Panc1 (cell line): ENCODE measurements at regions not wholly inside any gene's neighbourhood (a gene's known extent, or its start where the extent isn't known, plus 50 kb on each side); places are given as distances from the start of the nearest gene placed in this dataset.

Experiments
- ATAC-seq: fragments of 200-7000 bp; cut with Tn5 transposase; 2 replicates; pipeline ENCODE4 v1.9.1; 2020; ENCODE audit warnings: mild to moderate bottlenecking, moderate library complexity
- BruUV-seq: library from RNA; stranded (reverse); fragments of 400-500 nt; replicated peaks from 2 replicates; lab custom pipeline; 2021; lab: Mats Ljungman, UMichigan
- CTCF ChIA-PET: fragments of 300-600 bp; sonication (Branson Sonifier 250); formaldehyde crosslinking; loops from one replicate; lab custom pipeline; 2022; ENCODE audit warnings: antibody characterized with exemption; lab: Charles Lee
- POLR2A ChIA-PET: fragments of 300-600 bp; sonication (Branson Sonifier 250); formaldehyde crosslinking; loops from one replicate; lab custom pipeline; 2022; ENCODE audit warnings: antibody characterized with exemption; lab: Charles Lee
- DNase-seq: peaks from one replicate; pipeline ENCODE4 v3.0.0-alpha.2; 2010; ENCODE audit warnings: low read depth, low spot score
- H3K27ac ChIP-seq: 2 replicates; pipeline ENCODE4 v1.5.1; 2011; ENCODE audit warnings: mild to moderate bottlenecking, low read length, inconsistent platforms
- H3K27me3 ChIP-seq: fragments of 200-500 bp; sonication (Bioruptor generic); 2 replicates; pipeline ENCODE4 v1.6.0; 2014; ENCODE audit warnings: low read length, inconsistent platforms; ENCODE audit not compliant: control insufficient read depth, insufficient read depth
- H3K36me3 ChIP-seq: fragments of 200-500 bp; sonication (Bioruptor generic); 2 replicates; pipeline ENCODE4 v1.5.1; 2014; ENCODE audit warnings: inconsistent platforms, mild to moderate bottlenecking, low read length, moderate library complexity; ENCODE audit not compliant: control insufficient read depth, insufficient read depth
- H3K4me1 ChIP-seq: 2 replicates; pipeline ENCODE4 v1.5.1; 2011; ENCODE audit warnings: inconsistent platforms, mild to moderate bottlenecking, low read length, moderate library complexity; ENCODE audit not compliant: control insufficient read depth, insufficient read depth
- H3K4me3 ChIP-seq, 2 experiments: 2 replicates each; pipeline ENCODE4 v1.5.1; 2011 to 2012; ENCODE audit warnings: low read depth in 2 of 2, low read length in 2 of 2, mild to moderate bottlenecking in 2 of 2, inconsistent platforms in 1 of 2, moderate library complexity in 1 of 2
- H3K9me3 ChIP-seq: fragments of 200-500 bp; sonication (Bioruptor generic); 2 replicates; pipeline ENCODE4 v1.5.1; 2014; ENCODE audit warnings: low read depth, mild to moderate bottlenecking, inconsistent platforms, low read length, moderate library complexity; ENCODE audit not compliant: control insufficient read depth, insufficient read depth
- POLR2AphosphoS5 ChIP-seq: IDR thresholded peaks from 2 replicates; pipeline ENCODE4 v1.6.1; 2012; ENCODE audit warnings: mild to moderate bottlenecking, low read depth, low read length, moderate library complexity
- SIN3A ChIP-seq: IDR thresholded peaks from 2 replicates; pipeline ENCODE4 v1.6.1; 2012; ENCODE audit warnings: low read depth, mild to moderate bottlenecking, low read length, moderate library complexity, borderline replicate concordance; ENCODE audit not compliant: insufficient read depth
- TCF7L2 ChIP-seq: IDR thresholded peaks from 2 replicates; pipeline ENCODE4 v1.6.1; 2011; ENCODE audit warnings: mild to moderate bottlenecking, low read depth, low read length, inconsistent platforms
- in situ Hi-C: cut with HindIII; loops from 2 replicates; pipeline ENCODE4 v1.10.0; 2016; ENCODE audit warnings: low sequenced_read_pairs, low pct_unique_long_range_greater_than_20kb
- intact Hi-C: fragments of 100-400 bp; cut with micrococcal nuclease; formaldehyde crosslinking; loops from one replicate; pipeline ENCODE4 v1.10.0; 2022; ENCODE audit not compliant: unreplicated experiment
- TF ChIP-seq, protein P1 (sequence below), 2 experiments: IDR thresholded peaks; 2 replicates each; pipeline ENCODE4 v1.6.1; 2011 to 2012; ENCODE audit warnings: low read depth in 2 of 2, control low read depth in 1 of 2, low read length in 1 of 2, mild to moderate bottlenecking in 1 of 2, moderate library complexity in 1 of 2; ENCODE audit not compliant: insufficient read depth in 1 of 2
- TF ChIP-seq, protein P2 (sequence below): fragments of 450-650 bp; IDR thresholded peaks from 2 replicates; pipeline ENCODE4 v1.5.1; 2017; ENCODE audit warnings: mild to moderate bottlenecking

- Histone ChIP-seq H3K27ac (no peak overlapping the region), H3K9me3 (no peaks in the 10 kb centered on the region), H3K36me3 (no peaks in the 10 kb centered on the region), H3K27me3 (no peaks in the 10 kb centered on the region), H3K4me3 (no peak overlapping the region), H3K4me1 (no peaks in the 10 kb centered on the region)
- intact Hi-C loops (no loop called here), in situ Hi-C loops (no loop called here)
- ATAC-seq (no peak), DNase-seq (no peak)
- BruUV-seq, result no TSS peak
- POLR2A ChIA-PET, result no interaction called here
- CTCF ChIA-PET, result no interaction called here
- TF ChIP-seq TCF7L2 (no peak), SIN3A (no peak), POLR2AphosphoS5 (no peak)
- TF ChIP-seq, protein P1, sequence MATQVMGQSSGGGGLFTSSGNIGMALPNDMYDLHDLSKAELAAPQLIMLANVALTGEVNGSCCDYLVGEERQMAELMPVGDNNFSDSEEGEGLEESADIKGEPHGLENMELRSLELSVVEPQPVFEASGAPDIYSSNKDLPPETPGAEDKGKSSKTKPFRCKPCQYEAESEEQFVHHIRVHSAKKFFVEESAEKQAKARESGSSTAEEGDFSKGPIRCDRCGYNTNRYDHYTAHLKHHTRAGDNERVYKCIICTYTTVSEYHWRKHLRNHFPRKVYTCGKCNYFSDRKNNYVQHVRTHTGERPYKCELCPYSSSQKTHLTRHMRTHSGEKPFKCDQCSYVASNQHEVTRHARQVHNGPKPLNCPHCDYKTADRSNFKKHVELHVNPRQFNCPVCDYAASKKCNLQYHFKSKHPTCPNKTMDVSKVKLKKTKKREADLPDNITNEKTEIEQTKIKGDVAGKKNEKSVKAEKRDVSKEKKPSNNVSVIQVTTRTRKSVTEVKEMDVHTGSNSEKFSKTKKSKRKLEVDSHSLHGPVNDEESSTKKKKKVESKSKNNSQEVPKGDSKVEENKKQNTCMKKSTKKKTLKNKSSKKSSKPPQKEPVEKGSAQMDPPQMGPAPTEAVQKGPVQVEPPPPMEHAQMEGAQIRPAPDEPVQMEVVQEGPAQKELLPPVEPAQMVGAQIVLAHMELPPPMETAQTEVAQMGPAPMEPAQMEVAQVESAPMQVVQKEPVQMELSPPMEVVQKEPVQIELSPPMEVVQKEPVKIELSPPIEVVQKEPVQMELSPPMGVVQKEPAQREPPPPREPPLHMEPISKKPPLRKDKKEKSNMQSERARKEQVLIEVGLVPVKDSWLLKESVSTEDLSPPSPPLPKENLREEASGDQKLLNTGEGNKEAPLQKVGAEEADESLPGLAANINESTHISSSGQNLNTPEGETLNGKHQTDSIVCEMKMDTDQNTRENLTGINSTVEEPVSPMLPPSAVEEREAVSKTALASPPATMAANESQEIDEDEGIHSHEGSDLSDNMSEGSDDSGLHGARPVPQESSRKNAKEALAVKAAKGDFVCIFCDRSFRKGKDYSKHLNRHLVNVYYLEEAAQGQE (IDR thresholded peaks at IDR 0.05; ENCODE audit: insufficient read depth in 1 of 2, low read depth in 2 of 2, low read length in 1 of 2), result no peak
- TF ChIP-seq, protein P2, sequence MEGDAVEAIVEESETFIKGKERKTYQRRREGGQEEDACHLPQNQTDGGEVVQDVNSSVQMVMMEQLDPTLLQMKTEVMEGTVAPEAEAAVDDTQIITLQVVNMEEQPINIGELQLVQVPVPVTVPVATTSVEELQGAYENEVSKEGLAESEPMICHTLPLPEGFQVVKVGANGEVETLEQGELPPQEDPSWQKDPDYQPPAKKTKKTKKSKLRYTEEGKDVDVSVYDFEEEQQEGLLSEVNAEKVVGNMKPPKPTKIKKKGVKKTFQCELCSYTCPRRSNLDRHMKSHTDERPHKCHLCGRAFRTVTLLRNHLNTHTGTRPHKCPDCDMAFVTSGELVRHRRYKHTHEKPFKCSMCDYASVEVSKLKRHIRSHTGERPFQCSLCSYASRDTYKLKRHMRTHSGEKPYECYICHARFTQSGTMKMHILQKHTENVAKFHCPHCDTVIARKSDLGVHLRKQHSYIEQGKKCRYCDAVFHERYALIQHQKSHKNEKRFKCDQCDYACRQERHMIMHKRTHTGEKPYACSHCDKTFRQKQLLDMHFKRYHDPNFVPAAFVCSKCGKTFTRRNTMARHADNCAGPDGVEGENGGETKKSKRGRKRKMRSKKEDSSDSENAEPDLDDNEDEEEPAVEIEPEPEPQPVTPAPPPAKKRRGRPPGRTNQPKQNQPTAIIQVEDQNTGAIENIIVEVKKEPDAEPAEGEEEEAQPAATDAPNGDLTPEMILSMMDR, result no peak
Observed at GRCh38 chr1:240722788-240723187, 110.8 kb upstream of the GREM2 start.

- no peak for DNase-seq
- Histone ChIP-seq H3K36me3 (no peaks in the 10 kb centered on the region), H3K27ac (no peak overlapping the region), H3K4me1 (no peaks in the 10 kb centered on the region), H3K27me3 (no peaks in the 10 kb centered on the region), H3K4me3 (no peak overlapping the region), H3K9me3 (no peaks in the 10 kb centered on the region)
- in situ Hi-C loops (no loop called here), intact Hi-C loops (no loop called here)
- POLR2A ChIA-PET, result no interaction called here
- TF ChIP-seq POLR2AphosphoS5, result no peak
- no peak for TF ChIP-seq TCF7L2
- TF ChIP-seq, protein P1 (IDR thresholded peaks at IDR 0.05; ENCODE audit: insufficient read depth in 1 of 2, low read depth in 2 of 2, low read length in 1 of 2), result no peak
- TF ChIP-seq, protein P2, result no peak
- no peak for TF ChIP-seq SIN3A
- no TSS peak for BruUV-seq
- CTCF ChIA-PET, result no interaction called here
- no peak for ATAC-seq
Observed at GRCh38 chr1:240720976-240721375, 109.0 kb upstream of the GREM2 start.
